Gastroesophageal sphincter (tissue), 4 donors: ENCODE measurements at regions not wholly inside any gene's neighbourhood (a gene's known extent, or its start where the extent isn't known, plus 50 kb on each side); places are given as distances from the start of the nearest gene placed in this dataset.
"Not testable (repeated sequence)": the region's sequence is repeated elsewhere in the genome, so short reads cannot be mapped to it uniquely, and the experiment has no call there.

Source experiments
- ATAC-seq: fragments of 150-250 bp; one replicate; pipeline ENCODE4 v1.9.1; 2016; ENCODE audit warnings: mild to moderate bottlenecking, moderate library complexity
- H3K27ac ChIP-seq, 4 donors: fragments of 200-600 bp; sonication (generic) in 3 of 4; 1 replicate in 3 of 4; 2 replicates in 1 of 4; pipeline ENCODE4 v1.5.1; 2016 to 2019
- H3K27me3 ChIP-seq: fragments of 200-600 bp; sonication (generic); one replicate; pipeline ENCODE4 v1.5.1; 2019
- H3K36me3 ChIP-seq, 2 donors: fragments of 200-600 bp; sonication (generic); one replicate each; pipeline ENCODE4 v1.5.1; 2019; ENCODE audit warnings: control low read depth in 1 of 2
- H3K4me1 ChIP-seq, 3 donors: fragments of 200-600 bp; sonication (generic); 1 replicate in 2 of 3; 2 replicates in 1 of 3; pipeline ENCODE4 v1.5.1; 2016 to 2019; ENCODE audit warnings: control low read depth in 2 of 3
- H3K4me3 ChIP-seq, 2 donors: fragments of 200-600 bp; sonication (generic); one replicate each; pipeline ENCODE4 v1.5.1; 2019; ENCODE audit warnings: mild to moderate bottlenecking in 1 of 2, moderate library complexity in 1 of 2
- H3K9me3 ChIP-seq, 3 donors: fragments of 200-600 bp; sonication (generic); one replicate each; pipeline ENCODE4 v1.5.1; 2017 to 2019; ENCODE audit warnings: control low read depth in 2 of 3
- EP300 ChIP-seq: sonication (generic); formaldehyde crosslinking; IDR thresholded peaks from one replicate; pipeline ENCODE4 v1.6.1; 2017; ENCODE audit warnings: antibody characterized with exemption, mild to moderate bottlenecking
- POLR2A ChIP-seq, 2 donors: fragments of 450-650 bp; IDR thresholded peaks; one replicate each; pipeline ENCODE4 v1.6.1; 2017; ENCODE audit warnings: antibody characterized with exemption in 2 of 2, mild to moderate bottlenecking in 2 of 2, moderate library complexity in 1 of 2
- POLR2AphosphoS5 ChIP-seq: sonication (generic); formaldehyde crosslinking; IDR thresholded peaks from one replicate; pipeline ENCODE4 v1.6.1; 2017; ENCODE audit warnings: antibody characterized with exemption
- WGBS, 2 donors: methylation state at CpG; one replicate each; pipeline ENCODE4 v1.1.5; 2018; ENCODE audit warnings: low coverage in 1 of 2; 5-methylcytosine and 5-hydroxymethylcytosine counted together
- TF ChIP-seq, protein P1 (sequence below), 4 experiments: fragments of 200-600 bp in 2 of 4; fragments of 450-650 bp in 2 of 4; sonication (generic) in 1 of 4; IDR thresholded peaks; one replicate each; pipeline ENCODE4 v1.5.1; 2017 to 2019; ENCODE audit warnings: antibody characterized with exemption in 4 of 4, mild to moderate bottlenecking in 2 of 4, moderate library complexity in 2 of 4

DNA sequence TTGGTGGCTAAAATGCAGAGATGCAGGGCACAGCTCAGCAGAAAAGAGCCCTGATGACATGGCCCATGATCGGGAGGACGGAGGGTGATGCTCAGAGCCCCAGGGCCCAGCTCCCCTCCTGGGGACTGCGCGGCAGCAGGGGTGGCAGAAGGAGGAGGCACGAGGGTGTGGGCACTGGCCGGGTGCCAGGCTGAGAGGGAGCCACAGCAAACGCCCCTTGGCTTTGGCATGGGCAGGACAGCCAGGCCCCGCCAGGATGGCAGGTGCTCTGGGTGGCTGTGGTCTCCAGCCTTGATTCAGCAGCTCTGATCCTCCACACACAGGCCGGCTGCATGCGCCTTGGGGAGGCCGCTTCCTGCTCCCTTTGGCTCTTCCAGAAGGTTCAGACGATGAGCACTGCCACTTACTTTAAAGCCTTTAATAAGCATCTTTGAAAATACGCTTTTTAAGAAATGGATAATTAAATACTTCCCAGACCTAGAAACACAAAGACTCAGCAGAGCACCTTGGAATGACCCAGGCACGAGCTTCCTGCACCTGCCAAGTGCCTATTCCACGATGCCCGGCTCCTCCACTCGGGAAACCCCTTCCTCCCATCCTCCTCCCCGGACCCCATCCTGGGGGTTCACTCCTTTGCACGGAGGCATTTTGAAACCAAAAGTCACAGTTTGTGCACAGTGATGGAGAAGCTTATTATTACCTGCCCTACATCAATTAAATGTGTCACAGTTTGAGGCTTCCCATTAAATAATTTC lies 78.5 kb upstream of the SNTG2 start:
- no peak for ATAC-seq

DNA sequence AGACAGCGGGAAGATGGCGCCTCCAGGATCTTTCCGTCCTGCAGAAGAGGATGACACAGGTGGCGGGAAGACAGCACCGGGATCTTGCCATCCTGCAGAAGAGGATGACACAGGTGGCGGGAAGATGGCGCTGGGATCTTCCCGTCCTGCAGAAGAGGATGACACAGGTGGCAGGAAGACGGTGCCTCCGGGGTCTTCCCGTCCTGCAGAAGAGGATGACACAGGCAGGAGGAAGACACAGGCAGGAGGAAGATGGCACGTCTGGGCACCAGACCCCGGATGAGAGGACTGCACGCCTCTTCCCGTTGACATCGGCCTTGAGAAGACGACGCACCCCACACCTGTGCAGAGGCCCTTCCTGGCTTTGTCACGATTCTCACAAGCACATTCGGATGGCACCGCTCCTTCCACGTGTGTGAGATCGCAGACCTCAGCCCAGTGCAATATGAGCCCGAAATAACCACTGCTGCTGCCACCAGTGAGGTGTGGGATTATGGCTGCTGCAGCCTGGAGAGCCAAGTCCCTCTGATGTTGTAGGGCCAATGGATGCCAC lies 79.4 kb upstream of the SNTG2 start:
- Histone ChIP-seq H3K36me3 (no peaks in the 10 kb centered on the region), H3K4me1 (no peaks in the 10 kb centered on the region), H3K9me3 (no peaks in the 10 kb centered on the region), H3K27ac (no peak overlapping the region), H3K27me3 (peaks cover 36% of the 10 kb centered on the region), H3K4me3 (no peak overlapping the region)
- no peak for ATAC-seq
- TF ChIP-seq POLR2AphosphoS5 (no peak), EP300 (no peak)
- 60 to 90% methylated on average over 1 to 7 of the region's 24 CpGs for WGBS, 2 donors

More for the DNA sequence above, 78.5 kb upstream of the SNTG2 start:
- no peak for TF ChIP-seq POLR2A (IDR thresholded peaks at IDR 0.05)
- no peak for TF ChIP-seq EP300
- TF ChIP-seq, protein P1, sequence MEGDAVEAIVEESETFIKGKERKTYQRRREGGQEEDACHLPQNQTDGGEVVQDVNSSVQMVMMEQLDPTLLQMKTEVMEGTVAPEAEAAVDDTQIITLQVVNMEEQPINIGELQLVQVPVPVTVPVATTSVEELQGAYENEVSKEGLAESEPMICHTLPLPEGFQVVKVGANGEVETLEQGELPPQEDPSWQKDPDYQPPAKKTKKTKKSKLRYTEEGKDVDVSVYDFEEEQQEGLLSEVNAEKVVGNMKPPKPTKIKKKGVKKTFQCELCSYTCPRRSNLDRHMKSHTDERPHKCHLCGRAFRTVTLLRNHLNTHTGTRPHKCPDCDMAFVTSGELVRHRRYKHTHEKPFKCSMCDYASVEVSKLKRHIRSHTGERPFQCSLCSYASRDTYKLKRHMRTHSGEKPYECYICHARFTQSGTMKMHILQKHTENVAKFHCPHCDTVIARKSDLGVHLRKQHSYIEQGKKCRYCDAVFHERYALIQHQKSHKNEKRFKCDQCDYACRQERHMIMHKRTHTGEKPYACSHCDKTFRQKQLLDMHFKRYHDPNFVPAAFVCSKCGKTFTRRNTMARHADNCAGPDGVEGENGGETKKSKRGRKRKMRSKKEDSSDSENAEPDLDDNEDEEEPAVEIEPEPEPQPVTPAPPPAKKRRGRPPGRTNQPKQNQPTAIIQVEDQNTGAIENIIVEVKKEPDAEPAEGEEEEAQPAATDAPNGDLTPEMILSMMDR (IDR thresholded peaks at IDR 0.05) = no peak
- no peak for TF ChIP-seq POLR2AphosphoS5
- WGBS, 2 donors = 59 to 60% methylated on average over 7 to 9 of the region's 19 CpGs
- Histone ChIP-seq H3K4me3 (no peak overlapping the region), H3K27me3 (peaks cover 36% of the 10 kb centered on the region), H3K27ac (no peak overlapping the region), H3K9me3 (no peaks in the 10 kb centered on the region), H3K4me1 (no peaks in the 10 kb centered on the region), H3K36me3 (no peaks in the 10 kb centered on the region)

DNA sequence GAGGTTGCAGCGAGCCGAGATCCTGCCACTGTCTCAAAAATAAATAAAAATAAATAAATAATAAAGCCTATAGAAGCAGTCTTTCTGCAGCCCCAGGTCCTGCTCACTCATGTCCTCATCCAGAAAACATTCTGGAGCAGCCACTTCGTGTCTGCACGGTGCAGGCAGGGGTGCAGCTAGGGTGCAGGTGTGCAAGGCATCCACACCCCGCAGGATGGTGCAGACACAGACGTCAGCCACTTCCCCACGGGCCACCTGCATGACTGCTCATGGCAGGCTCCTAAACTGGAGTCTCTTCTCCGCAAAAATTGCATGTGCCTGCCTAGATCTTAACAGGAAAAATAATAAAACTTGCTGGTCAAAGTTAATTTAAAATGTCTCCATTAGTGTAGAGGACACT lies 80.2 kb upstream of the SNTG2 start:
- ATAC-seq = no peak
- H3K27me3 ChIP-seq = peaks cover 36% of the 10 kb centered on the region
- H3K4me1 ChIP-seq = no peaks in the 10 kb centered on the region
- H3K27ac ChIP-seq = no peak overlapping the region
- H3K36me3 ChIP-seq = no peaks in the 10 kb centered on the region
- 84 to 90% methylated on average over 2 to 8 of the region's 8 CpGs for WGBS, 2 donors
- TF ChIP-seq, protein P1 (IDR thresholded peaks at IDR 0.05) = no peak
- TF ChIP-seq POLR2AphosphoS5 = no peak
- TF ChIP-seq POLR2A (IDR thresholded peaks at IDR 0.05) = no peak
- TF ChIP-seq EP300 = no peak
- no peaks in the 10 kb centered on the region for H3K9me3 ChIP-seq
- H3K4me3 ChIP-seq = no peak overlapping the region

DNA sequence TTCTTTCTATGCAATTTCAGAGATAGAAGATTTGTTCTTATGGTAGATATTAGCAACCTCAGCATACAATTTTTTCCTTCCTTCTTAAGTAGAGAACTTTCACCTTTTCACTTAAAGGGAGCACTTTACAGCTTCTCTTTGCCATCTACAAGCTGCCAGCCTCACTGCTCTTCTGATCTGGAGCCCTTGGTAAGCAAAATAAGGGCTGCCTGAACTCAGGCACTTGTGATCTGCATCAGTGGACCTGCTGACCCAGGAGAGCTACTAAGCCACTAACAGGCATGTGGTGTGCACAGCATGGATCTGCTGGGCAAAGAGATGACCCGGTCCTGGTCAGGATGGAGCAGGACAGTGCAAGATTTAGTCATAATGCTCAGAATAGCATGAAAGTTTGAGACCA lies 80.8 kb upstream of the SNTG2 start:
- Histone ChIP-seq H3K27me3 (peaks cover 38% of the 10 kb centered on the region), H3K27ac (no peak overlapping the region), H3K9me3 (no peaks in the 10 kb centered on the region), H3K4me1 (no peaks in the 10 kb centered on the region), H3K4me3 (no peak overlapping the region), H3K36me3 (no peaks in the 10 kb centered on the region)
- TF ChIP-seq, protein P1 (IDR thresholded peaks at IDR 0.05) = no peak
- no peak for TF ChIP-seq EP300
- ATAC-seq = no peak
- no CpG with 5 or more reads among the region's 1 CpG for WGBS, 2 donors

DNA sequence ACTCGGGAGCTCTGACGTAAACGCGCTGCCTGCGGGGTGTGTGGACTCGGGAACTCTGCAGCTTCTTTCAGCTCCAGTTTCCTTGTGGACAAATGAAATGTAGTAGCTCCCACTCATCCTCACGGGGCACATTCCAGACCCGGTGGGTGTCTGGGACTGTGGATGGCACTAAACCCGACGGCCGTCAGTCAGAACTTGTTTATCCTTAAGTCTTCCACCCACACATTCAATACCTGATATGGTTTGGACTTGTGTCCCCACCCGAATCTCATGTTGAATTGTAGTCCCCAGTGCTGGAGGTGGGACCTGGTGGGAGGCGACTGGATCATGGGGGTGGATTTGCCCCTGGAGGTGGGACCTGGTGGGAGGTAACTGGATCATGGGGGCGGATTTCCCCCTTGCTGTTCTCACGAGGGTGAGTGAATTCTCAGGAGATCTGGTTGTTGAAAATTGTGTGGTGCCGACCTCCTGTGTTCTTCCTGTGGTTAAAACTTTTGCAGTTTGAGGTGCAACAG lies 81.2 kb upstream of the SNTG2 start:
- no peak overlapping the region for H3K27ac ChIP-seq
- H3K4me3 ChIP-seq = no peak overlapping the region
- H3K4me1 ChIP-seq = no peaks in the 10 kb centered on the region
- 52 to 59% methylated on average over 4 to 5 of the region's 16 CpGs for WGBS, 2 donors
- no peak for TF ChIP-seq POLR2AphosphoS5
- TF ChIP-seq POLR2A (IDR thresholded peaks at IDR 0.05) = no peak
- TF ChIP-seq, protein P1 (IDR thresholded peaks at IDR 0.05) = no peak
- TF ChIP-seq EP300 = no peak
- ATAC-seq = no peak
- no peaks in the 10 kb centered on the region for H3K36me3 ChIP-seq
- no peaks in the 10 kb centered on the region for H3K9me3 ChIP-seq
- peaks cover 42% of the 10 kb centered on the region for H3K27me3 ChIP-seq

DNA sequence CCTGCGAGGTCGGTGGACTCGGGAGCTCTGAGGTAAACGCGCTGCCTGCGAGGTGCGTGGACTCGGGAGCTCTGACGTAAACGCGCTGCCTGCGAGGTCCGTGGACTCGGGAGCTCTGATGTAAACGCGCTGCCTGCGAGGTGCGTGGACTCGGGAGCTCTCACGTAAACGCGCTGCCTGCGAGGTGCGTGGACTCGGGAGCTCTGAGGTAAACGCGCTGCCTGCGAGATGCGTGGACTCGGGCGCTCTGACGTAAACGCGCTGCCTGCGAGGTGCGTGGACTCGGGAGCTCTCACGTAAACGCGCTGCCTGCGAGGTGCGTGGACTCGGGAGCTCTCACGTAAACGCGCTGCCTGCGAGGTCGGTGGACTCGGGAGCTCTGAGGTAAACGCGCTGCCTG lies 81.8 kb upstream of the SNTG2 start:
- not testable (repeated sequence) for H3K4me3 ChIP-seq, H3K4me1 ChIP-seq, H3K27ac ChIP-seq, ATAC-seq, H3K36me3 ChIP-seq, H3K9me3 ChIP-seq
- no CpG with 5 or more reads among the region's 51 CpGs for WGBS, 2 donors
- peaks cover 48% of the 10 kb centered on the region for H3K27me3 ChIP-seq
